HG03520 (cell line): ENCODE measurements at regions not wholly inside any gene's neighbourhood (a gene's known extent, or its start where the extent isn't known, plus 50 kb on each side); places are given as distances from the start of the nearest gene placed in this dataset.

Experiments
- ATAC-seq: cut with Tn5 transposase; IDR thresholded peaks from one replicate; pipeline ENCODE4 v1.9.1; 2021; ENCODE audit warnings: mild to moderate bottlenecking, moderate library complexity; ENCODE audit not compliant: unreplicated experiment

DNA sequence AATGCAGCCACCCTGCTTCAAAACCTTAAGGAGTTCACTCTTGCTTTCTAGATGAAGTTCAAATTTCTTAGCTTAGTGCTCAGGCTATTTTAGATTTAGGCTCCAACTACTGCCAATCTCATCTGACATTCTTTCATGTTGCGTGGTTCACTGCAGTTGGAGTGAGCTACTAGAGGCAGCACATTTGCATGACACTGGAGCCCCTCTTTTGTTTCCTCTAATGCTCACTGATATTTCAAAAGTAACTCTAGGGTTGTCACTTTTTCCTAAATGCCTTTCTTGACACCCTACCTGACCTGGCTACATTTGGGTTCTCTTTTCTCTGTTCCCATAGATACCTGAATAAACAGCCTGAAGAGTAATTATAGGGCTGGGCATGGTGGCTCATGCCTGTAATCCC is 586.5 kb upstream of the GOT2 start:
- no peak for ATAC-seq

GRCh38 chr16:59319871-59320270 is 585.8 kb upstream of the GOT2 start:
- no peak for ATAC-seq

DNA sequence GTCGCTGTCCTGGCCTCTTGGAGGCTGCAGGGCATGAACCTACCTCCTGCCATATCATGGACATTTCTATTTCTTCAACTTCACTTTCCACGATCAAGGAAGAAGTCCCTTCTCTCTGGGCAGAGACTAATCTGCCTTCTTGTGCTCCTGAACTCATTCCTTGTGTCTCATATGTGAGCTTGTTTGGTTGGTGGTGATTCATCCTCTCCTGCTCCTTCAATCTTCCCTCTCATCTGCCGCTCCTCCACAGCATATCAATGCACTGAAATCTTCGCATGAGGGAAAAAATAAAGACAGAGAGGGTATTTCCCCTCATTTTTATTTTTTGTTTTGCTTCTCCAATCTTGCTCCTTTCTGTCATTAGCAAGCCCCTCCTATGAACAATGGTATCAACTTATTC is 571.7 kb upstream of the GOT2 start:
- ATAC-seq = no peak

- no peak for ATAC-seq
Observed at GRCh38 chr16:59296888-59297287, 562.8 kb upstream of the GOT2 start.

DNA sequence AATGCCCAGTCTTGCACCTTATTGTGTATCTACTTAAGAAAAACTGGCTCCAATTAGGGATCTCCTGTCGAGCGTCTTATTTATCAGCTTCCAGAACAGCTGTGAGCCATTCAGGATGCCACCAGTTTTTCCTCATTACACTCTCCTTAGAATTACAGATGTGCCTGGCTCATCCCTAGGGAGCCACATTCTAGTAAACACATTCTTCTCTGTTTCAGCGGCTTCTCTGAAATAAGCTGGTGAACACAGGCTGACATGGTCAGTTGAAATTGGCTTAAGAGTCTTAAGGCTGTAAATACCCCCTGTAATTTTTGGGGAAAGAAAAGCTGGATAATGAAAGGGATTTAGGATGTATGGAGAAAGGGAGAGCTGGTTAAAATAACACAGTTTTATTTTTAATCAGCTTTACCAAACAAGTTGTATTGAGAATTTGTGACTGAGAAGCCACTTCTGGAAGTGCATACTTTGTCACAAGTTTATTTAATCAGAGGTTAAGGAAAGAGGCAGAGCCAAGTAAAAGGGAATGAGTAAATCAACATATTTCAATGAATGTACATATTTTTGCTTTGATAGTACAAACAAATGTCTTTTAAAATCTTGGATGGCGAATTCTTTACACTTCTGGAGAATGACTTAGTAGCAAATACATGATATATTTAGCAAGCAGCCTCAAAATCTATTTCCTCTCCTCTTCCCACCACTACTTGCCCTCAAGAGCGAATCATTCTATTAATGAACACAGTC is 562.0 kb upstream of the GOT2 start:
- no peak for ATAC-seq

- ATAC-seq = no peak
Observed at GRCh38 chr16:59295474-59295873, 561.4 kb upstream of the GOT2 start.

DNA sequence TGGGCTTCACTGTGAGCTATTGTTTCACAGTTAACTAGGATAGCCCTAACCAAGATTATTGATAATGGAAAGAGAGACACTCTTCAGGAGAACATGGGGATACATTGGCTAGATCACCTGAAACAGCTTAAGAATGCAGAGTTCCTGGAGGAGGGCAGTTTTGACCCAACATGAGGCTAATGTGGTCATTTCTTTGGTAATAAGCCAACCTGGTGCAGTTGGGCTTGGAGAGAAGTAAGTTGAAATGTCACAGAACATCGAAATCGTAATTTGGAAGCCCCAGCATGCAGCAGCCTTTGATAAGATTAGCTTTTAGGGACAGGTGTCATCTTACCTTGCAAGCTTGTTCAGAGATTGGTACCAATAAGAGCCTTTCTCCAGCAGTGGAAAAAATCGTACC is 556.6 kb upstream of the GOT2 start:
- ATAC-seq = no peak

- ATAC-seq = no peak
Observed at GRCh38 chr16:59289151-59289550, 555.0 kb upstream of the GOT2 start.

DNA sequence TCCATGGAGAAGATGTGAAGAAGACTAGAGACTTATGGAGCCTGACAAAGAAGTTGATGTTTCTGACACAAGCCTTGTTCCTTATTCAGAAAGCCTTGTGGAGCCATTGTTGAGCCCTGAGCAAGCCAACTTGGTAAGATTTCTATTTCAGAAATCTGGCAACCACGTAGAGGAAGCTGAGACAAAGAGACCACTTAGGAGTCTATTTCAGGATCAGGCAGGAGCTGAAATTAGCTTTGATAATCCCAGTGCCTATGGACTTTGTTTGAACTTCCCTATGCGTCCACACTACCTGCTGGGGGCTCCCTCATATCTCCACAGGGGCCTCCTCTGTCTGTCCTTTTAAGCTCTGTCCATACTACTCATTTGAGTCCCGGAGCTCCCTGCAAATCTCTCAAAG is 540.0 kb upstream of the GOT2 start:
- no peak for ATAC-seq

DNA sequence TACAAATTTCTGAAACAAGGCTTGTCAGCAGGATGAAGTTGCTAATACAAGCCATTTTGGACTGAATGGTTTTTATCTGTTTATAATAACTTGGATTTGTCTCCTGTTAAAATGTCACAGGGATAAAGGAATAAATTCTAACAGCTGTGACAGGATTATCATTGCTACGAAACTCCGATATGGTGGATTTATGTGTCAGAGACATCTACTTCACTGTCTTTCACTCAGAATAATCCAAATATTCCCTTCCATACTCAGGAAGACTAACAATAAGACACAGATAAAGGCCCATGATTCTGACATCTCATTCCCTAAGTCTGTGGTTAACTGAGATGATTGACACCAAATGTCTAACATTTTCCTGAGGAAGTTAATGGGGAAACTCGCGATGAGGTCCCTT is 529.8 kb upstream of the GOT2 start:
- ATAC-seq = no peak

DNA sequence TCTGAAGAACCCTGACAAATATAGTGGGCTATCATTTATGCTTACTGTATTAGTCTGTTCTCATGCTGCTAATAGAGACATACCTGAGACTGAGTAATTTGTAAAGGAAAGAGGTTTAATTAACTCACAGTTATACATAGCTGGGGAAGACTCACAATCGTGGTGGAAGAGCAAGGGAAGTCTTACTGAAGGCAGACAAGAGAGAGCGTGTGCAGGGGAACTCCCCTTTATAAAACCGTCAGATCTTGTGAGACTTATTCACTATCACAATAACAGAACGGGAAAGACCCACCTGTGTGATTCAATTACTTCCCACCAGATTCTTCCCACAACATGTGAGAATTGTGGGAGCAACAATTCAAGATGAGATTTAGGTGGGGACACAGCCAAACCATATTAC is 526.8 kb upstream of the GOT2 start:
- no peak for ATAC-seq

GRCh38 chr16:59259950-59260319 is 525.8 kb upstream of the GOT2 start:
- no peak for ATAC-seq

DNA sequence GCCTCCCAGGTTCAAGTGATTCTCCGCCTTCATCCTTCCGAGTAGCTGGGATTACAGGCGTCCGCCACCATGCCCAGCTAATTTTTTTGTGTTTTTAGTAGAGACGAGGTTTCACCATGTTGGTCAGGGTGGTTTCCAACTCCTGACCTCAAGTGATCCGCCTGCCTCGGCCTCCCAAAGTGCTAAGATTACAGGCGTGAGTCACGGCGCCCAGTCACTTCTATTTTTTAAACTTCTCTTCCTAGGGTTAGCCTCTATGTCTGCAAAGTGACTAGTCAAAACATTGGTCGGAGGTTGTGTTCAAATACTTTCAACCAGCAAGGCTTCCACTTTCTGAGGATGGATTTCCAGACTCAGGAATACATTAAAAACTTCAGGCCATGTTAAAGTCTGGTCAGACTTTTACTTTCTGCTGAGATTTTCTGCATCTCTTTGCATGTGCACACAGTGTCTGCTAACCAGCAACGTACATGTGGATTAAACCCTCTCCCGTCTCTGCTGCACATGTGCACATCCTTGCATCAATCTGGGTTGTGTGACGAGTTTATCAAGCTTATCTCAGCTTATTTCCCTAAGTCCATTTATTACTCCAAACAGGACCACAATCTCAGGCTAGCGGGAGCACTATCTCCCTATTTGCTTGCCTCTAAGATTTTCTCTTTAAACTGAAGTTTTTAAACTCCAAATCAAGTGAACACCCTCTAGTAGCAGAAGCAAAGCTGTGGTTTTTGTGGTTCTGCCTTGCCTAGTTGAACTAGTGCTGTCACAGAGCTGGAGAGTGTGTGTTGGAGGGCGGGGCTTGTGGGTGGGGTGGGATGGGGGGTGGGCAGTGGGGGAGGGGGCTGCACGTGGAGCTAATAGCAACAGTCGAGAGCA is 525.2 kb upstream of the GOT2 start:
- ATAC-seq = no peak

- ATAC-seq = no peak
Observed at GRCh38 chr16:59252317-59252716, 518.2 kb upstream of the GOT2 start.

- no peak for ATAC-seq
Observed at GRCh38 chr16:59249011-59249410, 514.9 kb upstream of the GOT2 start.

DNA sequence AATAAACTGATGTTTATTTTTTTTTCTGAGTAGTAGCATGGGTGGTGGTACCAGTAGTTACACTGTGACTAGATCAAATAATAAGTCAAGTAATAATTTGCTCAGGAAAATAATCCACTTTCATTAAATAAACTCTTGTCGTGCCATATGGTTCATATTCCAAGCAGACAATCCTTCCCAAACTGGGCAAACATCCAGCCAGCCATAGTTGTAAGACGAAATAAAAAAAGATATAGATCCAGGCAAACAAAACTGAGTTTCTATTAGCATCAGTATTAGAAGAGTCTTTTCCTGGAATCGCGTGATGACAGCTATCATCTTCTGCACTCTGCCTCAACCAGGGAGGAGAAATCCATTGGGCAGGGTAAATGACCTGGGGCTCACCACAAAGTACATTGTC is 508.4 kb upstream of the GOT2 start:
- no peak for ATAC-seq

GRCh38 chr16:59238246-59238645 is 504.1 kb upstream of the GOT2 start:
- no peak for ATAC-seq

- no peak for ATAC-seq
Observed at GRCh38 chr16:59236804-59237458, 502.8 kb upstream of the GOT2 start.

DNA sequence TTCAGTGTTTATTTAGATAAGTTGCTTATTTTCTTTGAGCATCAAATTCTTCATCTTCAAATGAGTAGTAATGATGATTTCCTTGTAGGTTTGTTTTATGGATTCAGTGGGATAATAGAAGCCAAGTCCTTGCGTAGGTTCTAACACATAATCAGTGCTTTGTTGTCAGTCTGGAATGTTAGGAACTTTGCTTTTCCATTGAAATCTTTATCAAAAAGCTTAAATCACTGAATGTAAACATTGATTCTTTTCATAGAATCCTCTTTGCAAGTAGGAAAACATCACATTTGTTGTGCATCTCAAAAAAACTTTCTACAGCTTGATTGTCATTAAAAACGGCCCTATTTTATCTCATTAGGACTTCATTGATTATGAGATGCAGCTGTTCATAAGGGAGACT is 490.3 kb upstream of the GOT2 start:
- ATAC-seq = no peak

DNA sequence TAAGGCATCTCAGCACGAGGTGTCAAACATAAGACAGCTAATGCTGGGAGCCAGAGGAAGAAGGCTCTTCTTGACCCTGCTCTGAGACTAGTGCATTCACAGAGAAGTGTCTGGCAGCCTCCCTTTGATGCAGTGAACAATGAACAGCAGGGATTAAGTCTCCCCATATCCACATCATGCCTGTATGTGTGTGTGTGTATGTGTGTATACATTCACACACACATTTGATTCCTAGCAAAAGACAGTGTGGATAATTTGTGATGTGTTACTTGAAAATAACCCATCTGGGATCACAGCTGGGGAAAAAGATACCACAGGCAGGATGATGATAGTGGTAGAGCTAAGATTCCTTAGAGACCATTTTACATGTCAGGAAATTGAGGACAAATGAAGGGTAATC is 485.9 kb upstream of the GOT2 start:
- no peak for ATAC-seq

DNA sequence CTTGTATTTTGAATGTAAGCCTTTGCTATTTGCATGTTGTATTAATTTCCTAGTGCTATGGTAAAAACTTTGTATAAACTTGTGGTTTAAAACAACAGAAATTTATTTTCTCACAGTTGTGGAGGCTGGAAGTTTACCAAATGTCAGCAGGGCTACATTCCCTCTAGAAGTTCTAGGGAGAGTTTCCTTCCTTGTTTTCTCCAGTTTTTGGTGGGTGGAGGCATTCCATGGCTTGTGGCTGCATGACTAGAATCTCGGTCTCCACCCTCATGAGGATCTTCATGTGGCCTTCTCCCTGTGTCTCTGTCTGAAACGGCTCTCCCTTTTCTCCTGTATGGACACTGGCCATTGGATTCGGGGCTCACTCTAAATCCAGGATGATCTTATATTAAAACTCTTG is 482.2 kb upstream of the GOT2 start:
- no peak for ATAC-seq

DNA sequence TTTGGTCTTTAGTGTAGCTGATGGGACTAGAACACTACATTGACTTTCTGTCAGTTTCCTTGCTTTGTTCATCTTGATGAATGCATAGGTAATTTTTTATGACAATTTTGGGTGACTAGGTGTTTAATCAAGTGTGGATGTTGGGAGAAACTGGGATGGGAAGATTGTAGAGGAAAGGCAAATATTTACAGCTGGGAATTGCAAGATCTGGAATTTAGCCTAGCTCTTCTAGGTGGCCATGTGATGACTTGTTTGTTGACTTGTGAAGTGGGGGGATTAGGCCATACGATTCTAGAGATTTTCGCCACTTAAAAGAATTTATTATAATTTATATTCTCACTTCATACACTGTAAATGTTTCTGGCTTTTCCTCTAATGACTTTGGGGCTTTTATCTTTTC is 480.3 kb upstream of the GOT2 start:
- ATAC-seq = no peak
